ENCODE measurements at regions not wholly inside any gene's neighbourhood (a gene's known extent, or its start where the extent isn't known, plus 50 kb on each side); places are given as distances from the start of the nearest gene placed in this dataset.

DNA sequence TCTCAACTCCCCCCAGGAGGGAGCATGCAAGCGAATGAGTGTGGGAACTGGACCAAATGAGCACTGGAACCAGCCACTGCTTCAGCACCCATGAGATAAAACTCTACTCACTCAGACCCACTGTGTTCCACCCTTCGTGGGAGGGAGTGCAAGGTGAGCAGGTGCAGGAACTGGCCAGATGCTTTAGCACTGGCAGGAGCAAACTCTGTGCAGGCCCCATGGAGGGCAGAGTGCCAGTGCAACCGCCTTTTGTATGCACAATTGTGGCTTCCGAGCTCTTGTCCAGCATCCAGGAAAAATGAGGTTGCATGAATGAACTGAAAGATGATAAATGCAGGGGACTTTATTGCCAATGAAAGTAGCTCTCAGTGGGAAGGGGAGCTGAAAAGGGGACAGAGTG lies 67.4 kb upstream of the CCDC112 start:
- Mint-ChIP-seq H3K27me3 (peaks cover 18% of the 10 kb centered on the region), H3K9me3 (no peaks in the 10 kb centered on the region), H3K27ac (no peak overlapping the region), H3K4me1 (ENCODE audit: low read depth) (no peaks in the 10 kb centered on the region), H3K4me3 (no peak overlapping the region), H3K36me3 (ENCODE audit: low read depth) (no peaks in the 10 kb centered on the region)
- DNase-seq (no peak), ATAC-seq (ENCODE audit: poor library complexity) (no peak)
- Histone ChIP-seq H3K27ac (ENCODE audit: low read depth in 1 of 2, low read length in 2 of 2) (no peak overlapping the region), H3K4me3 (ENCODE audit: low read length) (no peak overlapping the region), H3K36me3 (ENCODE audit: insufficient read depth, low read length) (no peaks in the 10 kb centered on the region), H3K9me3 (ENCODE audit: control insufficient read depth in 1 of 2, insufficient read depth in 1 of 2, low read length in 2 of 2) (peaks cover 0 to 3% of the 10 kb centered on the region in 2 experiments), H3K4me1 (ENCODE audit: insufficient read depth, low read length) (no peaks in the 10 kb centered on the region), H3K27me3 (ENCODE audit: control insufficient read depth in 1 of 2, insufficient read depth in 2 of 2, low read length in 2 of 2) (no peaks in the 10 kb centered on the region)
- no peak for TF ChIP-seq CTCF (IDR thresholded peaks at IDR 0.05)
- CTCF ChIA-PET: no interaction called here
- intact Hi-C loops (cut with DNase I, micrococcal nuclease): no loop called here
- POLR2A ChIA-PET: no interaction called here

DNA sequence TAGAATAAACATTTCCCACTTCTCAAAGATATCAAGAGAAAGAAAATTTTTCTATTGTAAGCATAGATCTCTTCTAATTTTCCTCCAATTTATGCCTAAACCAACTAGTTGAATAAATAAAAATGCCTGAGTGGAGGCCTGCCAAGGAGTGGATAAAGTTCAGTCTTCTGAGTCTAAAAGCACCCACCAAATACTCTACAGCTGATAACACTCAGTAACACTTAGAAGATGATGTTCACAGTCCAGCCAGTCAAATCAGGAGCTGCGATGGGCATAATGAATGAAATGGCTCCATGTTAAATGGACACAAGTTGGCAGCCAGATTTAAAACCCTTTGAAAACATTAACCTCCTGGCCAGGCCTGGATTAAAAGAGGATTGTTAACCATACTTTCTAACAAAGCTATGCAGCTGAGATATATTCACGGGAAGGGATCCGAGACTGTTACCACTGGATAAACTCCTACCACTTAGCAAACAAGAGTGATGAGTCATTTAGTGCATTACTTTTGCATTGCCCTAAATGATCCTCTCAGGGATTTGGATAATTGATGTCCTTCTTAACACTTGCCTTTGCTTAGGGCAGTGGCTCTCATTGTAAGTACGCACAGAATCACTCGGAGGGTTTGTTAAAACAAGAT lies 63.7 kb upstream of the CCDC112 start:
- ChIA-PET CTCF (no interaction called here), POLR2A (no interaction called here)
- ATAC-seq (ENCODE audit: poor library complexity) (no peak), DNase-seq (no peak)
- intact Hi-C loops (cut with DNase I, micrococcal nuclease): no loop called here
- Mint-ChIP-seq H3K36me3 (ENCODE audit: low read depth) (no peaks in the 10 kb centered on the region), H3K9me3 (no peaks in the 10 kb centered on the region), H3K4me3 (no peak overlapping the region), H3K4me1 (ENCODE audit: low read depth) (no peaks in the 10 kb centered on the region), H3K27me3 (peaks cover 33% of the 10 kb centered on the region), H3K27ac (no peak overlapping the region)
- Histone ChIP-seq H3K36me3 (ENCODE audit: insufficient read depth, low read length) (no peaks in the 10 kb centered on the region), H3K27me3 (ENCODE audit: control insufficient read depth in 1 of 2, insufficient read depth in 2 of 2, low read length in 2 of 2) (no peaks in the 10 kb centered on the region), H3K27ac (ENCODE audit: low read depth in 1 of 2, low read length in 2 of 2) (no peak overlapping the region), H3K9me3 (ENCODE audit: control insufficient read depth in 1 of 2, insufficient read depth in 1 of 2, low read length in 2 of 2) (no peaks in the 10 kb centered on the region), H3K4me3 (ENCODE audit: low read length) (no peak overlapping the region), H3K4me1 (ENCODE audit: insufficient read depth, low read length) (no peaks in the 10 kb centered on the region)
- no peak for TF ChIP-seq CTCF (IDR thresholded peaks at IDR 0.05)

DNA sequence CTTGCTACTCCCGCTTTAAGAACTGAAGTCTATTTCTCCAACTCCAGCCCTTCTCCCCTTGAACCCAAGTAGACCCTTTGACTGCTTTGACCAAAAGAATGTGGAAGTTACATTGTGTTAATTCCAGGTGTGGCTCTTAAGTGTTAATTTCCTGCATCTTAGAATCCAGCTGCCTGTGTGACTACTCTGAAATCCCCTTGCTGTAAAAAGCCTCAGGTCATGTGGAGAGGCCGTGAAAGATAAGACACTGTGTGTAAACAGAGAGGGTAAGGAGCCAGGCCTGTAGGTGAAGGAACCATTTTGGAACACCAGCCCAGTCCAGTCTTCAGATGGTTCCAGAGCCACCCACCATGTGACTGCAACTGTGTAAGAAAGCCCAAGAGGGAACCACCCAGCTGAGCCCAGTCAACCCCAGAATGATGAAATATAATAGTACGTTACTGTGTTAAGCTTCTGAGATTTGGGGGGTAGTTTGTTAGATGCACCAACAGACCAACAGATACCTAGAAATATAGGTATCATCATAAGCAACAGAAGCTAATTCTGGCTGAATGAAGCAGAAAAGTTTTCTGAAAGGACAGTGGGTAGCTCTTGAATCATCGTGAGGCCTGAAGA lies 59.4 kb upstream of the CCDC112 start:
- H3K27ac ChIP-seq (ENCODE audit: low read depth in 1 of 2, low read length in 2 of 2): no peak overlapping the region

More for the DNA sequence above, 59.4 kb upstream of the CCDC112 start:
- no peaks in the 10 kb centered on the region for H3K4me1 Mint-ChIP-seq (ENCODE audit: low read depth)
- H3K9me3 Mint-ChIP-seq: no peaks in the 10 kb centered on the region
- H3K4me1 ChIP-seq (ENCODE audit: insufficient read depth, low read length): no peaks in the 10 kb centered on the region
- no peak for TF ChIP-seq CTCF (IDR thresholded peaks at IDR 0.05)
- no peak overlapping the region for H3K4me3 ChIP-seq (ENCODE audit: low read length)
- no peak overlapping the region for H3K4me3 Mint-ChIP-seq
- ATAC-seq (ENCODE audit: poor library complexity) (no peak), DNase-seq (no peak)
- H3K27ac Mint-ChIP-seq: no peak overlapping the region
- H3K27me3 ChIP-seq (ENCODE audit: control insufficient read depth in 1 of 2, insufficient read depth in 2 of 2, low read length in 2 of 2): no peaks in the 10 kb centered on the region
- intact Hi-C loops (cut with DNase I, micrococcal nuclease): no loop called here
- POLR2A ChIA-PET: no interaction called here
- H3K36me3 Mint-ChIP-seq (ENCODE audit: low read depth): no peaks in the 10 kb centered on the region
- no peaks in the 10 kb centered on the region for H3K9me3 ChIP-seq (ENCODE audit: control insufficient read depth in 1 of 2, insufficient read depth in 1 of 2, low read length in 2 of 2)
- no peaks in the 10 kb centered on the region for H3K36me3 ChIP-seq (ENCODE audit: insufficient read depth, low read length)
- peaks cover 51% of the 10 kb centered on the region for H3K27me3 Mint-ChIP-seq
- CTCF ChIA-PET: no interaction called here
